ENCODE measurements at regions not wholly inside any gene's neighbourhood (a gene's known extent, or its start where the extent isn't known, plus 50 kb on each side); places are given as distances from the start of the nearest gene placed in this dataset.

GRCh38 chr9:135226369-135227050 lies 139.0 kb downstream of the OLFM1 start:
- Histone ChIP-seq H3K4me2 (replicated peaks; ENCODE audit: low read depth, low read length, poor library complexity, severe bottlenecking) (no peak overlapping the region), H4K20me1 (ENCODE audit: control insufficient read depth, insufficient read depth, low read length, poor library complexity, severe bottlenecking) (no peaks in the 10 kb centered on the region), H3K9ac (ENCODE audit: low read length) (no peak overlapping the region), H3K79me2 (ENCODE audit: control insufficient read depth, insufficient read depth, low read length) (no peaks in the 10 kb centered on the region), H3K4me1 (ENCODE audit: control insufficient read depth in 2 of 2, insufficient read depth in 2 of 2, low read length in 2 of 2) (no peaks in the 10 kb centered on the region), H3K27ac (ENCODE audit: low read length in 2 of 2) (no peak overlapping the region), H3K9me3 (ENCODE audit: control extremely low read depth in 1 of 3, control insufficient read depth in 2 of 3, insufficient read depth in 1 of 3, low read length in 2 of 3) (peaks cover 0 to 16% (median 0%) of the 10 kb centered on the region in 3 donors), H3K4me3 (ENCODE audit: control extremely low read depth in 1 of 5, extremely low read depth in 1 of 5, insufficient read depth in 1 of 5, low read depth in 2 of 5, low read length in 4 of 5) (no peak overlapping the region), H3K36me3 (replicated peaks in 1 of 2; ENCODE audit: control extremely low read depth in 1 of 2, control insufficient read depth in 1 of 2, extremely low read depth in 1 of 2, insufficient read depth in 2 of 2, low read length in 1 of 2) (no peaks in the 10 kb centered on the region), H2AFZ (ENCODE audit: insufficient read depth, low read depth, low read length, poor library complexity, severe bottlenecking) (no peak overlapping the region), H3K27me3 (replicated peaks in 1 of 4; ENCODE audit: control extremely low read depth in 1 of 4, control insufficient read depth in 3 of 4, insufficient read depth in 4 of 4, low read length in 3 of 4) (peaks cover 0 to 2% (median 0%) of the 10 kb centered on the region in 4 experiments)
- no peak overlapping the region for H3K4me3 Mint-ChIP-seq
- POLR2A ChIA-PET: no interaction called here
- no peak overlapping the region for H3K27ac Mint-ChIP-seq
- CTCF ChIA-PET: no interaction called here
- H3K4me1 Mint-ChIP-seq: no peaks in the 10 kb centered on the region
- peaks cover 4% of the 10 kb centered on the region for H3K27me3 Mint-ChIP-seq
- TF ChIP-seq EZH2 (IDR thresholded peaks at IDR 0.05; ENCODE audit: borderline replicate concordance, insufficient read depth, low read depth, low read length, poor library complexity, severe bottlenecking): no peak
- no peak for TF ChIP-seq CTCF (IDR thresholded peaks at IDR 0.05)
- no peak for ATAC-seq (ENCODE audit: low read depth)
- intact Hi-C loops (cut with micrococcal nuclease): no loop called here
- no peaks in the 10 kb centered on the region for H3K9me3 Mint-ChIP-seq (ENCODE audit: insufficient read depth)
- DNase-seq: no peak
- 86% methylated on average over 3 of the region's 5 CpGs for WGBS (ENCODE audit: insufficient coverage)

GRCh38 chr9:135227641-135228251 lies 140.3 kb downstream of the OLFM1 start:
- Histone ChIP-seq H3K79me2 (ENCODE audit: control insufficient read depth, insufficient read depth, low read length) (no peaks in the 10 kb centered on the region), H3K9ac (ENCODE audit: low read length) (no peak overlapping the region), H2AFZ (ENCODE audit: insufficient read depth, low read depth, low read length, poor library complexity, severe bottlenecking) (no peak overlapping the region), H3K4me3 (ENCODE audit: control extremely low read depth in 1 of 5, extremely low read depth in 1 of 5, insufficient read depth in 1 of 5, low read depth in 2 of 5, low read length in 4 of 5) (no peak overlapping the region), H3K27ac (ENCODE audit: low read length in 2 of 2) (no peak overlapping the region), H3K27me3 (replicated peaks in 1 of 4; ENCODE audit: control extremely low read depth in 1 of 4, control insufficient read depth in 3 of 4, insufficient read depth in 4 of 4, low read length in 3 of 4) (peaks cover 0 to 2% (median 0%) of the 10 kb centered on the region in 4 experiments), H3K9me3 (ENCODE audit: control extremely low read depth in 1 of 3, control insufficient read depth in 2 of 3, insufficient read depth in 1 of 3, low read length in 2 of 3) (peaks cover 0 to 16% (median 0%) of the 10 kb centered on the region in 3 donors), H3K4me1 (ENCODE audit: control insufficient read depth in 2 of 2, insufficient read depth in 2 of 2, low read length in 2 of 2) (no peaks in the 10 kb centered on the region), H3K4me2 (replicated peaks; ENCODE audit: low read depth, low read length, poor library complexity, severe bottlenecking) (no peak overlapping the region), H4K20me1 (ENCODE audit: control insufficient read depth, insufficient read depth, low read length, poor library complexity, severe bottlenecking) (no peaks in the 10 kb centered on the region), H3K36me3 (replicated peaks in 1 of 2; ENCODE audit: control extremely low read depth in 1 of 2, control insufficient read depth in 1 of 2, extremely low read depth in 1 of 2, insufficient read depth in 2 of 2, low read length in 1 of 2) (no peaks in the 10 kb centered on the region)
- H3K4me1 Mint-ChIP-seq: no peaks in the 10 kb centered on the region
- no peak overlapping the region for H3K4me3 Mint-ChIP-seq
- H3K27ac Mint-ChIP-seq: no peak overlapping the region
- WGBS (ENCODE audit: insufficient coverage): 85% methylated on average over 17 of the region's 17 CpGs
- CTCF ChIA-PET: no interaction called here
- H3K27me3 Mint-ChIP-seq: peaks cover 4% of the 10 kb centered on the region
- intact Hi-C loops (cut with micrococcal nuclease): no loop called here
- no peak for ATAC-seq (ENCODE audit: low read depth)
- H3K9me3 Mint-ChIP-seq (ENCODE audit: insufficient read depth): no peaks in the 10 kb centered on the region
- POLR2A ChIA-PET: no interaction called here
- TF ChIP-seq CTCF (IDR thresholded peaks at IDR 0.05) (no peak), EZH2 (IDR thresholded peaks at IDR 0.05; ENCODE audit: borderline replicate concordance, insufficient read depth, low read depth, low read length, poor library complexity, severe bottlenecking) (no peak)
- no peak for DNase-seq
